MM.1S (cell line): ENCODE measurements at regions not wholly inside any gene's neighbourhood (a gene's known extent, or its start where the extent isn't known, plus 50 kb on each side); places are given as distances from the start of the nearest gene placed in this dataset.

Experiments used
- EZH2 ChIP-seq: fragments of 300-600 bp; sonication (generic); optimal IDR thresholded peaks from 2 replicates; pipeline ENCODE3; 2017; ENCODE audit warnings: low read depth, mild to moderate bottlenecking, antibody characterized with exemption, low read length, mixed read lengths
- EZH2phosphoT487 ChIP-seq: fragments of 300-600 bp; sonication (generic); IDR thresholded peaks from 2 replicates; pipeline ENCODE4 v1.6.1; 2018; ENCODE audit warnings: antibody characterized with exemption, low read length
- TF ChIP-seq, protein P1 (sequence below): fragments of 300-600 bp; sonication (generic); IDR thresholded peaks from 2 replicates; pipeline ENCODE4 v1.5.1; 2016; ENCODE audit warnings: antibody characterized with exemption, low read length, mixed read lengths

DNA sequence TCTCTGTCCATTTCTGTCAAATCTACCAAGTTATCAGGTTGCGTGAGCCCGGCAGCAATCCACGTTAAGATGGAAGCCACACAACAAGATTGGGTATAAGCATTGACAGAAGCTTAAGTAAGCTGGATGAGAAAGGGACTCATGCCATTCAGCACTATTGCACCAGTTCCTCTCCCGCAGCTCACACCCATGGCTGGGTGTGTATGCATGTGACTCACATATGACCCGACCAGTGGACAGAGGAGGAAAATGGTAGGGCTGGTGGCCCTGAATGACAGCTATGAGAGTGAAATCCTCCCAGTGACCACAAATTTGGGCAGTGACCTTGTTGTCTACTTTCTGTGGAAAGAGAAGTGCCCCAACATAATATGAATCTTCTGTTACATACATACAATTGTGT, 113.5 kb downstream of the OTOR start:
- no peak for TF ChIP-seq EZH2
- TF ChIP-seq, protein P1, sequence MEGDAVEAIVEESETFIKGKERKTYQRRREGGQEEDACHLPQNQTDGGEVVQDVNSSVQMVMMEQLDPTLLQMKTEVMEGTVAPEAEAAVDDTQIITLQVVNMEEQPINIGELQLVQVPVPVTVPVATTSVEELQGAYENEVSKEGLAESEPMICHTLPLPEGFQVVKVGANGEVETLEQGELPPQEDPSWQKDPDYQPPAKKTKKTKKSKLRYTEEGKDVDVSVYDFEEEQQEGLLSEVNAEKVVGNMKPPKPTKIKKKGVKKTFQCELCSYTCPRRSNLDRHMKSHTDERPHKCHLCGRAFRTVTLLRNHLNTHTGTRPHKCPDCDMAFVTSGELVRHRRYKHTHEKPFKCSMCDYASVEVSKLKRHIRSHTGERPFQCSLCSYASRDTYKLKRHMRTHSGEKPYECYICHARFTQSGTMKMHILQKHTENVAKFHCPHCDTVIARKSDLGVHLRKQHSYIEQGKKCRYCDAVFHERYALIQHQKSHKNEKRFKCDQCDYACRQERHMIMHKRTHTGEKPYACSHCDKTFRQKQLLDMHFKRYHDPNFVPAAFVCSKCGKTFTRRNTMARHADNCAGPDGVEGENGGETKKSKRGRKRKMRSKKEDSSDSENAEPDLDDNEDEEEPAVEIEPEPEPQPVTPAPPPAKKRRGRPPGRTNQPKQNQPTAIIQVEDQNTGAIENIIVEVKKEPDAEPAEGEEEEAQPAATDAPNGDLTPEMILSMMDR, result no peak
- no peak for TF ChIP-seq EZH2phosphoT487
